ENCODE measurements at regions not wholly inside any gene's neighbourhood (a gene's known extent, or its start where the extent isn't known, plus 50 kb on each side); places are given as distances from the start of the nearest gene placed in this dataset.

GRCh38 chr5:174172566-174172965 is 127.1 kb downstream of the NSG2 start:
- H3K4me1 ChIP-seq: no peaks in the 10 kb centered on the region
- no peaks in the 10 kb centered on the region for H3K9me3 ChIP-seq
- H3K27ac ChIP-seq: no peak overlapping the region
- H3K4me3 ChIP-seq: no peak overlapping the region
- intact Hi-C loops (cut with DNase I): no loop called here
- no peak for DNase-seq
- H3K36me3 ChIP-seq: no peaks in the 10 kb centered on the region
- no peaks in the 10 kb centered on the region for H3K27me3 ChIP-seq
- no peak for TF ChIP-seq CTCF (IDR thresholded peaks at IDR 0.05)
- no peak overlapping the region for H3K9ac ChIP-seq (ENCODE audit: low read depth in 2 of 2, low read length in 2 of 2)

GRCh38 chr5:174173766-174174165 is 128.3 kb downstream of the NSG2 start:
- TF ChIP-seq CTCF (IDR thresholded peaks at IDR 0.05): no peak
- no peaks in the 10 kb centered on the region for H3K27me3 ChIP-seq
- no peak overlapping the region for H3K4me3 ChIP-seq
- no peaks in the 10 kb centered on the region for H3K36me3 ChIP-seq
- intact Hi-C loops (cut with DNase I): no loop called here
- no peaks in the 10 kb centered on the region for H3K9me3 ChIP-seq
- DNase-seq: no peak
- H3K9ac ChIP-seq (ENCODE audit: low read depth in 2 of 2, low read length in 2 of 2): no peak overlapping the region
- H3K4me1 ChIP-seq: no peaks in the 10 kb centered on the region
- H3K27ac ChIP-seq: no peak overlapping the region

- no peak overlapping the region for H3K4me3 ChIP-seq
- no peaks in the 10 kb centered on the region for H3K27me3 ChIP-seq
- no peaks in the 10 kb centered on the region for H3K4me1 ChIP-seq
- intact Hi-C loops (cut with DNase I): no loop called here
- no peaks in the 10 kb centered on the region for H3K9me3 ChIP-seq
- TF ChIP-seq CTCF (IDR thresholded peaks at IDR 0.05): no peak
- no peak for DNase-seq
- no peaks in the 10 kb centered on the region for H3K36me3 ChIP-seq
- H3K27ac ChIP-seq: no peak overlapping the region
- no peak overlapping the region for H3K9ac ChIP-seq (ENCODE audit: low read depth in 2 of 2, low read length in 2 of 2)
These were observed 130.3 kb downstream of the NSG2 start for GRCh38 chr5:174175716-174176268.

GRCh38 chr5:174176511-174176910 is 131.0 kb downstream of the NSG2 start:
- H3K27me3 ChIP-seq: no peaks in the 10 kb centered on the region
- H3K4me3 ChIP-seq: no peak overlapping the region
- H3K9me3 ChIP-seq: no peaks in the 10 kb centered on the region
- TF ChIP-seq CTCF (IDR thresholded peaks at IDR 0.05): no peak
- no peaks in the 10 kb centered on the region for H3K4me1 ChIP-seq
- no peak overlapping the region for H3K27ac ChIP-seq
- H3K9ac ChIP-seq (ENCODE audit: low read depth in 2 of 2, low read length in 2 of 2): no peak overlapping the region
- intact Hi-C loops (cut with DNase I): no loop called here
- DNase-seq: no peak
- H3K36me3 ChIP-seq: no peaks in the 10 kb centered on the region

- intact Hi-C loops (cut with DNase I): no loop called here
- H3K9ac ChIP-seq (ENCODE audit: low read depth in 2 of 2, low read length in 2 of 2): no peak overlapping the region
- no peak overlapping the region for H3K27ac ChIP-seq
- no peaks in the 10 kb centered on the region for H3K4me1 ChIP-seq
- DNase-seq: no peak
- H3K36me3 ChIP-seq: no peaks in the 10 kb centered on the region
- no peak overlapping the region for H3K4me3 ChIP-seq
- no peak for TF ChIP-seq CTCF (IDR thresholded peaks at IDR 0.05)
- H3K9me3 ChIP-seq: no peaks in the 10 kb centered on the region
- H3K27me3 ChIP-seq: no peaks in the 10 kb centered on the region
These were observed 132.0 kb downstream of the NSG2 start for GRCh38 chr5:174177531-174177930.
